ENCODE measurements at regions not wholly inside any gene's neighbourhood (a gene's known extent, or its start where the extent isn't known, plus 50 kb on each side); places are given as distances from the start of the nearest gene placed in this dataset.
A peak's percentile ranks its signal among the peaks of the same experiment; 100 is the strongest.
"Not testable (repeated sequence)": the region's sequence is repeated elsewhere in the genome, so short reads cannot be mapped to it uniquely, and the experiment has no call there.

- DNase-seq = peak; percentile 40
Observed at GRCh38 chr2:137888845-137889244, 75.4 kb upstream of the HNMT start.

GRCh38 chr2:137892739-137893138 lies 71.5 kb upstream of the HNMT start:
- DNase-seq = no peak

GRCh38 chr2:137893145-137893544 lies 71.1 kb upstream of the HNMT start:
- no peak for DNase-seq

GRCh38 chr2:137896467-137896866 lies 67.8 kb upstream of the HNMT start:
- DNase-seq = no peak

GRCh38 chr2:137897082-137897481 lies 67.2 kb upstream of the HNMT start:
- DNase-seq = no peak

- DNase-seq = no peak
Observed at GRCh38 chr2:137900421-137901141, 63.7 kb upstream of the HNMT start.

GRCh38 chr2:137910641-137911040 lies 53.6 kb upstream of the HNMT start:
- no peak for DNase-seq

- peak; percentile 41 for DNase-seq
Observed at GRCh38 chr2:137912371-137912770, 51.9 kb upstream of the HNMT start.

- no peak for DNase-seq
Observed at GRCh38 chr2:137913169-137913568, 51.1 kb upstream of the HNMT start.

GRCh38 chr2:137913648-137914047 lies 50.6 kb upstream of the HNMT start:
- DNase-seq = not testable (repeated sequence)
